HUDEP-2 (cell line): ENCODE measurements at regions not wholly inside any gene's neighbourhood (a gene's known extent, or its start where the extent isn't known, plus 50 kb on each side); places are given as distances from the start of the nearest gene placed in this dataset.

Experiments used
- DNase-seq, 76 experiments: peaks; one replicate each; lab custom pipeline; 2025; ENCODE audit not compliant: unreplicated experiment in 76 of 76; lab: John Stamatoyannopoulos, UW

- DNase-seq: no peak
Observed at GRCh38 chr7:124692425-124692824, 73.2 kb downstream of the GPR37 start.

DNA sequence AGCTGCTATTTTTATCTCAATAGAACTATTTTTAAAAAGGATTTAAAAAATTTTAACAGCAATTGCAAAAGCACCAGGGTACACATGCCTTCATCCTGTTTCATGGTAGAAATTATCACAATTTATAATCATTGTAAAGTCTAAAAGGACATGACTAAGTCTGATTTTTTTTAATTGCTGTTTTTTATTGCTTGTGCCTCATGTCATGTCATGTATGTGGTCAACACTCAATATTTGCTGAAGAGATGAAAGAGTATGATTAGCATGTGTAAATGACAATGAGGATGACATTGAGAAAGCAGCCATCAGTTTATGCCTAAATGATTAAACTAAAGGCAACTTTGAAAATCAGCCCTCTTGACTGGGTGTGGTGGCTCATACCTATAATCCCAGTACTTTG is 74.8 kb downstream of the GPR37 start:
- DNase-seq: no peak

DNA sequence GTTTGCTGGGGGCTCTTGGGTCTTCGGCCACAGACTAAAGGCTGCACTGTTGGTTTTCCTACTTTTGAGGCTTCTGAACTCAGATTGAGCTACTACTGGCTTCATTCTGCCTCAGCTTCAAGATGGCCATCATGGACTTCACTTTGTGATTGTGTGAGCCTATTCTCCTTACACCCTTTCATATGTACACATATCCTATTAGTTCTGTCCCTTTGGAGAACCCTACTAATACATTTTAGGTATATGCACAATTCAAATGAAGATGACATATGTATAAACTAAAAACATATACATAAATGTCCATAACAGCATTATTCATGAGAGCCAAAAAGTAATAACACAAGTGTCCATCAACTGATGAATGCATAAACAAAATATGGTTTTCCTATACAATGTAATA is 75.7 kb downstream of the GPR37 start:
- DNase-seq: no peak

DNA sequence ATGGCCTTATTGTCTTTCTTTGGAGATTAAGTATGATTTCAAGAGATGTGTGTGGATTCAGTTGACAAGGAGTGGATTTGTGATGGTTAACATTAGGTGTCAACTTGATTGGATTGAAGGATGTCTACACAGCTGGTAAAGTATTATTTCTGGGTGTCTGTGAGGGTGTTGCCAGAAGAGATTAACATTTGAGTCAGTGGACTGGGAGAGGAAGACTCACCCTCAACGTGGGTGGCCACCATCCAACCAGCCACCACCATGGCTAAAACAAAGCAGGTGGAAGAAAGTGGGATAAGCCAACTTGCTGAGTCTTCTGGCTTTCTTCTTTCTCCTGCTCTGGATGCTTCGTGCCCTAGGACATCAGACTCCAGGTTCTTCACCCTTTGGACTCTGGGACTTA is 76.1 kb downstream of the GPR37 start:
- DNase-seq: no peak

DNA sequence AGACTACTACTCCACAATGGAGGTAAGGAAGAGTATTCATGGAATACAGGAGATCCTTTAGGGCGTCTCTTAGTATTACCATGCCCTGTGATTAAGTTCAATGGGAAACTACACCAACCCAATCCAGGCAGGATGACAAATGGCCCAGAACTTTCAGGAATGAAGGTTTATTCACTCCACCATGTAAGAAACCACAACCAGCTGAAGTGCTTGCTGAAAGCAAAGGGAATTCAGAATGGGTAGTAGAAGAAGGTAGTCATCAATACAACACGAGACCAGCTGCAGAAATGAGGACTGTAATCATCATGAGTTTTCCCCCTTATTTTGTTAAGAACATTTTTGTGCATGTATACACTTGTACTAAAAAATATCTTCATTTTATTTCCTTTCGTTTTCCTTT is 76.6 kb downstream of the GPR37 start:
- DNase-seq: no peak

- DNase-seq: no peak
Observed at GRCh38 chr7:124686543-124687171, 78.9 kb downstream of the GPR37 start.

DNA sequence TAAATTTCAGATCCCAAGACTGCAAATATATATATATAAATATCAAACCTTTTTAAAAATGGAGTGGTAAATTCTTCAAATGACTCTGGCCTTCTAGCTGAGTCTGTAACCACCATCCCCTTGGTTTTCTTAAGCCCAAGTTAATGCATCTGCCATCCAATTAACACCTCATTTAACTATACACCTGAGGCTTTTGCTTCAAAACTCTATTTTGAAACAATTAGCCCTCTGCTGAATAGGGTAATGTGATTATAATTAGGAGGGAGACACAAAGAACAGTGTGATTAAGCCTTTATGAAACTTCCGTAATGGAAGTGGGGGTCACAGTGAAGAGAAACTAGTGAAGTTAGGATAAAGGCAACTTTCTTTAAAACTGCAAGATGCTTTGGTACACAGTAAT is 83.6 kb downstream of the GPR37 start:
- no peak for DNase-seq

GRCh38 chr7:124680304-124680703 is 85.3 kb downstream of the GPR37 start:
- DNase-seq: no peak

DNA sequence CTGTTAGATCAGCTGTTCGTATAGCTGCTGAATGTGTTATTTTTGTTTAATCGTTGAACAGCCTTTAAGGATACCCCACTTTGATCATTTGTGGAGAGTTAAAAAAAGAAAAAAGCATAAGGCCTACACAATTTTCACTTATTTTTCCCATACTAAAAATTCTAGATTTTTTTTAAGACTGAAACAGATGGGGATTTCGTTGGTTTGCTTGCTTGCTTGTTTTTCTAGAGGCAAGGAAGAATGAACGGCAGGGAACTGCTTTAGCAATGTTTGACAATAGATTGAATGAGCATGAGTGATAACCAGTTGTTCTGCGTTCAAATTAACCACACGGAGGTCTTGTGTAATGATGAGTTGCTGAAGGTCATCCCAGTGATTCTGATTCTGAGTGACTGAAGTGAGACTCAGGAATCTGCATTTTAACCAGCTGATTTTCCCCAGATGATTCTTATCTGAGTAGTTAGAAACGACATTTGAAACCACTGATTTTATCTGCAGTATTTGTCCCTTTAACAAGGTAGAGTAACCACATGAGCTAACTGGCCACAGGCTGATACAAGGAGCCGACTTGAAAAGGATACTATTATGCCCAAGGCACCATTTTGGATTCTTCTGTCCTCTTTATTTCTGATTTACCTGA is 85.9 kb downstream of the GPR37 start:
- DNase-seq: no peak

- no peak for DNase-seq
Observed at GRCh38 chr7:124679146-124679545, 86.4 kb downstream of the GPR37 start.

DNA sequence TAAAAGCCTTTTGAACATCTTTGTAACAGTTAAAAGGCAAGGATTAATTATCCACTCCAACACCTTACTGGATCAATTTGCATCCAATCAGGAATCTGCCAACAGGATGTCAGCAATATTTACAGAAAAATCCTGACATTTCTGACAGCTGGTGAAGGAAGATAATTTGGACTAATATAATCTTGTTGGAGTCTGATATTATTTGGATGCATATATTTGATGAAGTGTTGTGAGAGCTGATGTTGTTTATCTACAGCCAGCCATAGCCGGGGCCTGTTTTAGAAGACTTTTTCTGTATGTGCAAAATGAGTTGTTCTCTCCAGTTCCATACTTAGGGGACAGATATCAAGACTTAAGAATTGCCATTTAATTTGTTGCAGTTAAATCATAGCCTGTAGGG is 91.1 kb downstream of the GPR37 start:
- DNase-seq: no peak

DNA sequence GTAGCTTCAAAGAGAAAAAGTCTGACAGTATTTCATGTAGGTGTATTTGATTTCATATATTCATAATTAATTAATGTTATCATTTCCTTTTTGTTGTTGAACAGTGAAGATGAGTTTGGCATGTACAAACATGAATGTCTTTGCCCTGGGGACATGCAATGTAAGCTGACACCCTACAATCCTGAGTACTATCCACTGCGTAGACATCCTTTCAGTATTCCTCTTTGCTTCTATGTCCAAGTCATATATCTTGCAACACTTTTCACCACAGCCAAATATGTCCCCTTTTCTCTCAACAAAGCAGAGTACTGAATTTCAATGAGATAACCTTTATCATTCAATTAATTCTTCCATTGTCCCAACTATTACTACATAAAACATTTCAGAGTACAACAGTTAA is 93.6 kb downstream of the GPR37 start:
- no peak for DNase-seq

DNA sequence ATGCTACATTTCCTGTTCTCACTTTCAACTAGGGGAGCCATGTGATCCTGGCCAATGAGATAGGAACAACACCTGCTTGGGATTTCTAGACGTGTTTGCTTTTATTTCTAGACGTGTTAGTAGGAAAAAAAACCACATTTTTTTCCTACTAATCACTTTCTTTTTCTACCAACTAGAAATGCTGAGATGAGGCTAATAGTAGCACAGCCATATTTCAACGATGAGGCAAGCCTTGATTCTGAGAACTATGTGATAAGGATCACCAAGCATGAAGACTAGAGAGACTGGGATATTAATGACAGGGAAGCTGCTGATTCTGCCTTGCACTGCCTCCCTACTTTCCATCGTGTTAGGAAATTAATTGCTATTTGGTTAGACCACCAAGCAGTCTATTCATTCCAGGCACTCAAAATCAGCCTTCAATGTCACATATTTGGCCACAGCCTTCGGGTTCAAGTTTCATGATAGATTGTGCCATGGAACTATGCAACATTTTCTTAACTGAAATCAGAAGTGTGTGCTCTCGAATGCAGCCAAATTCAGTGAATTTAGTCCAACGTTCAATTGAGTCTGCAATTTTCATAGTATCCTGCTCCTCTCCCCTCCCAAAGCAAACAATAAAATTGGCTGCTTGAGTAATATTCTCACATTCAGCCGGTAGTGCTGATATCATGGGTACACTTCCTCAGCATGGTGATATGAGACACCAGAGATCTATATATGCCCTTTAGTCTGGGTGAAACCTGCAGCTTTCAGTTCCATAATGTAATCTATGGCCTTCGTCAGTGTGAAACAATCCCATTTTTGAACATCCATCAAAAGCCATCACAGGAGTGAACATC is 98.1 kb downstream of the GPR37 start:
- DNase-seq: no peak

DNA sequence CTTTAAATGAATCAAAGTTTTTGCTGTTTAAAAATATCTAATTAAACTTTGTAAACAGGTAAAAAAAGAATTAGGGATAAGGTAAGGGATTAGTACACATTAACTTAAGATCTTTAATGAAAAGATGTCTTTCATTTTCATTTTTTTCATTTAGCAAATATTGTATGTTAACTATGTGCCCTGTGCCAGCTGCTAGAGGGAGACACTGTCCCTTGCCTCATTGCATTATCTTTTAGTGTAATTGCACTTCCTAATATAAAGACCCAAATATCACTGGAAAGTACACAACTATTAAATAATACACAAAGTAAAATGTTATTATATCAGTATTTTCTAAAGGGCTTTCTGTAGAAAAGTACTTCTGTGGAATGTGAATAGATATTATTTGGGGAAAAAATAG is 102.7 kb downstream of the GPR37 start:
- DNase-seq: no peak

- no peak for DNase-seq
Observed at GRCh38 chr7:124662372-124662771, 103.2 kb downstream of the GPR37 start.

- no peak for DNase-seq
Observed at GRCh38 chr7:124655990-124656389, 109.6 kb downstream of the GPR37 start.

GRCh38 chr7:124652237-124652636 is 113.4 kb downstream of the GPR37 start:
- DNase-seq: no peak

GRCh38 chr7:124651136-124651535 is 114.5 kb downstream of the GPR37 start:
- no peak for DNase-seq

- no peak for DNase-seq
Observed at GRCh38 chr7:124649397-124650014, 116.1 kb downstream of the GPR37 start.

DNA sequence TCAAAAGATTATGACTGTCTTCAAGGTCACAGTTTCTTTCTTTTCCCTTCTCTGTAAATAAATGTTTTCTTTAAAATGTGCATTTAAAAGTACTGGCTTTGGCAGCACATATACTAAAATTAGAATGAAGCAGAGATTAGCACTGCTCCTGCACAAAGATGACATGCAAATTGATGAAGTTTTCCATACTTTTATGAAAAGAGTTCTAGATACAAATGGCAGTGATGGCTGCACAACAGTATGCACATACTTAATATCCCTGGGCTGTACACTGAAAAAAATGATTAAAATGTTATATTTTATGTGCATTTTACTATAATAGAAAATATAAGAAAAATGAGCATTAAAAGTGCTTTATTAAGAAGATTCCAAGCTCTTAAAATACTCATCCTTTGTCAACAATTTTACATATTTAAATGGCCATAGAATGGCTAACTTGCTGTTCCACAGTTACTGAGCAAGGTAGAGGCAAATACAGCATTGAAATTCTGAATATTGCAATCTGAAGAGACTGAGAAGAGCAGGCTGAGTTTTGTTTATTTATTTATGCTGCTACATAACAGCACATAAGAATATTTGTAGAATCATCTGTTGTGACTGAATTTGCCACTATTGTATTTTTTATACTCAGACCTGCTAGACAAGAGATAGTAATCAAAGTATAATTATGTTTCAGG is 117.8 kb downstream of the GPR37 start:
- DNase-seq: no peak

DNA sequence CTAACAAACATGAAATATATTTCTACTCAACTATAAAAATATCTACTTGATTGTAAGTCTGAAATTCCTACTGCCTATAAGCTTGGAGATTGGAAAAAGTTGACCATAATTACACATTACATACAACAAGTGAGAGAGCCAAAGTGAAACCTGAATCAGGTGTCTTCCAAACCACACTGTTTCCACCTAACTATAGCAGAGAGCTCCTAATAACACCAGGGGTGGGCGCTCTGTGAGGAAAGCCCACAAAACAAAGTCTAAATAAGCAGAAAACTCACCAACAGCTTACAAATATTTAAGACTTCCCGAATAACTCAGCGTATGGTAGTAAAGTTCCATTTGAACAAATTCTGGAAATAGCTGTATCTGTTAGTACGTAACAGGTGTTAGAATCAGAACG is 119.9 kb downstream of the GPR37 start:
- no peak for DNase-seq
